HG03064 (cell line): ENCODE measurements at regions not wholly inside any gene's neighbourhood (a gene's known extent, or its start where the extent isn't known, plus 50 kb on each side); places are given as distances from the start of the nearest gene placed in this dataset.

ENCODE experiments used
- ATAC-seq: cut with Tn5 transposase; IDR thresholded peaks from one replicate; pipeline ENCODE4 v1.9.1; 2021; ENCODE audit warnings: low read depth; ENCODE audit not compliant: unreplicated experiment

DNA sequence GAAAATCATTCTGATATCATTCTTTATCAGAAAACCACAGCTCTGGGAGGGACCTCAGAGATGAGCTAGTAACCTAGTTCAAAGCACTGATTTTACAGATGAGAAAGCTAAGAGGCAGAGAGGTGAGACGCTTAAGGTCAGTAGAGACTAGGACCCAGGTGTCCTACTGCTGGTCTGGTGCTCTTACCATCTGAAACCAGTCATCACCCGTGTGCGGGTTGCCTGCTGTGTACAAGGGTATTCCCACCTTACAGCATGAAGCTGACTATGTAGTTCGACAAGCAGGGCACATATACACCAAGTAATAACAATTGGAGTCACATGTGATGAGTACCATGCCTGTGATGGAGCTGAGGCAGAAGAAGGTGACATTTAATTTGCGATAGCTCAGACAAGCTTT is 133.7 kb downstream of the ADAMTS15 start:
- no peak for ATAC-seq

DNA sequence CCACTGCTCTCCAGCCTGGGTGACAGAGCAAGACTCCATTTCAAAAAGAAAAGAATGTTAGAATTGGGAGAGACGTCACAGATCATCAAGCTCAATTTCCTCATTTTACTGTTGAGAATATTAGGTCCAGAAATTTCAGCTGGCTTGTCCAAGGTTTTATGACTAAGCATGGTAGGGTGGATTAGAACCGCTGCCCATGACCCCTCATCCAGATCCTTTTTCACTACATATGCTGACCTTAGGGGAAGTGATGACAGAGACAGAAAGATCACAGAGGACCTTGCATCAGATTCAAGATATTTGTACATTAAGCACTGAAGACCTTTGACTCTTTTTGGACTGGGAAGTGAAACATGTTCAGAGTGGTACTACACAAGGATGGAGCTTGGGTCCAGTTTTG is 134.5 kb downstream of the ADAMTS15 start:
- no peak for ATAC-seq

DNA sequence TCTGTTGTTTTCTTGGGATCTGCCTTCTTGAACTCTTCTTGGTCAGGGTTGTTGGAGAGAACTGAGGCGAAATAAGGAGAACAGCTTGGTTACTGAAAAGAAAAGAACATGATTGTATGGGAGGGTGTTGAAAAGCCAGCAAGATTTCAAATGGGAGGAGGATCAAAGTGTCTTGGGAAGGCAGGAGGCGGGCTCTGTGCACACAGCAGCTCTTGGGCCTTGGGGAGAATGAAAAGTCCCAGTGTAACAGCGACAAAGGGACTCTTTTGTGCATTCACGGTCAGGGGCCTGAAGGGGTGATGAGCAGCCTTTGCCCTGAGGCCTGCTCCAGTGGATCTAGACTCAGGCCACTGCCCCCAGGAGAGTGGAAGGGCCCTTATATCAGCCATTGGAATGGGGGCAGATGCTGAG is 135.4 kb downstream of the ADAMTS15 start:
- no peak for ATAC-seq

DNA sequence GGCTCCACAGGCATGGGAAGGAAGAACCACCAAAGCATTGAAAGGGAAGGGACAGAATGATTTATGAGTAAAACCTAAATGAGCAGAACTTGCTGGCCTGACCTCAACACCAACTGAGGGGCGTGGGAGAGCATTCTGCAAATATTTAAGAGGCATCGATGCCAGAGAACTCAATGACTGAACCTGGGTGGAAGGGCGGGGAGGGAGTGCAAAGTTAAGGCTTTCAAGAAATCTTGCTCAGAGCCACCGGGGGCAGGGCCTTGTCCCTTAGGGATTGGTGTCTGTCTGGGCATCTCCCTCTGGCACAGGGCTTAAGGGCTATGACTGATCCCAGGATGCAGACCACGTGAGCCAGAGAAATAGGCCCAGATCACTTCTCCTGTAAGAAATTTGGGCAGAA is 137.1 kb downstream of the ADAMTS15 start:
- no peak for ATAC-seq

DNA sequence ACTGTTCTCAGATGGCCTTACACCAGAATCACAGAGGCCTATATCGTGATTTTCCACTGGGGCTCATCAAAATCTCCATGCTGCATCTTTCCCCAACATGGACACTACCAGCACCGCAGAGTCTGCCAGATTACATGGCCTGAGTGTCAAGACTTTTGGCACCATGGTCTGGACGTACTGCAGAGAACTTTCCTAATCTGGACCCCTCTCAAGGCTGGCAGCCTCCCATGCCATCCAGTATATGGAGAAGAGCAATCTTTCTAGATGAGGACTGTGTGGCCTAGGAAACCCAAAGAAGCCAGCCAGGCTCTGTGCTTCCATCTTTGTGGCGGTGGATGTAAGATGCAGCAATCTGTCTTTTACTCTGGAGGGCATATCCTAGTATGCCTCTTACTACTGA is 139.2 kb downstream of the ADAMTS15 start:
- ATAC-seq: no peak

DNA sequence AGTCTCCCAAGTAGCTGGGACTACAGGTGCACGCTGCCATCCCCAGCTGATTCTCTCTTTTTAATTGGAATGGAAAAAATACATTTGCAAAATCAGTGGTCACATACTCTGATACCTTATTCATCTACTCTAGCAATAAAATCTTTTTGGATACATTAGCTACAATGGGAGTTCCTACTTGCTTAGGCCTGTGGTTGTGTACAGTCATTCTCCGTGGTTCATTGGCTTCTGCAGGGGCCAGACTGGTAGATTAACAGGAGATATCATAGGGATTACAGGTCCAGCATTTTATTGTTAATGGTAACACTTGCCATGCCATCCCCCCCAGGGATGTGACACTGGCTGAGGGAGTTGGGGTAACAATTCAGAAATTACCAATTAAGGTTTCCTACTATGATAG is 140.0 kb downstream of the ADAMTS15 start:
- ATAC-seq: no peak

DNA sequence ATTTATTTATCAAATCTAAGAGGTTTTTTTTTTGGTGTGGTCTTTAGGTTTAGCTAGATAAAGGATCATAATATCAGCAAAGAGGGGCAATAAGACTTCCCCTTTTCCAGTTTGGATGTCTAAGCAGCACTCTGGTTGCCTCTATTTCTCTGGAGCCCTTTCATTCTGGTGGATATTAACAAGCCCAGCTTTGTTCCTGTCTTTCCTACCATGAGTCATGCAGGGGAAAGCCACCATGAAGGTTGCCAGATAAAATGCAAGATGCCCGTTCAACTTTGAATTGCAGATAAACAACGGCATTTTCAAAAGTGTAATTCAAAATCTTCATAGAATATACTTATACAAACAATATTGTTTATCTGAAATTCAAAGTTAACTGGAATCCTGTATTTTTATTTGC is 143.6 kb downstream of the ADAMTS15 start:
- no peak for ATAC-seq

DNA sequence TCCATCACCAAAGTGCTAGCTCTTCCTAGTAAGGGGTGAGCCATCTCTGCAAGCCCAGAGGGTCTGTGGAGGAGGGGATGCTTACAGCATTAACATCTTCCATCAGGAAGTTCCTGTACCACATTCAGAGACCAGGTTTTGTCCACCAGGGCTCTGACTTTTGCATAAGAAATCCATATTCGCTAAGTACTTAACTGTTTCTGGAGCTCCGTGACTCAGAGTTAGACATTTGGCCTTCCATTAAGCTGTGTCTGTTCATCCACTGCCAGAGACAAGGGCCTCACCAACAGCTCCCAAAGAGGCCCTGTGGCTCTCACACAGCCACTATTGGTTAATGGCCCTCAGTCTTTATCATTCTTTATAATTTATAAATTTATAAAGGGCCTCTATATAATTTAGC is 144.6 kb downstream of the ADAMTS15 start:
- ATAC-seq: no peak

DNA sequence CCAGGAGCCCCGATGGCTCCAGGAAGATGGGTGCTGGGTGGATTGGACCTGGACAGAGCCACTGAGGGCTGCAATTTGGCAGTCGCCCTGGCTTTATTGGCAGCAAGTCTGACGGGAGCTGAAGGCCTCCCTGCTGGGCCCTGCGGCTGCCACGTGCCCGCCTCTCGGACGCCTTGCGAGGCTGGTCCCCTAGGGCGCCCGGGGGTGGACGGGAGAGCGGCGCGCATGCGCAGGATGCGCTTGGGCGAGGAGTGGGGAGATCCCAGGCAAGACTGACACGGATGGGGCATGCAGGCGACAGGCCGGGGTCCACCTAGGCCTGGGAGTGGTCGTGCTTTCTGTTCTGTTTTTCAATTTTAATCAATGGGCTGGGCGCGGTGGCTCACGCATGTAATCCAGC is 150.0 kb downstream of the ADAMTS15 start:
- ATAC-seq: no peak

DNA sequence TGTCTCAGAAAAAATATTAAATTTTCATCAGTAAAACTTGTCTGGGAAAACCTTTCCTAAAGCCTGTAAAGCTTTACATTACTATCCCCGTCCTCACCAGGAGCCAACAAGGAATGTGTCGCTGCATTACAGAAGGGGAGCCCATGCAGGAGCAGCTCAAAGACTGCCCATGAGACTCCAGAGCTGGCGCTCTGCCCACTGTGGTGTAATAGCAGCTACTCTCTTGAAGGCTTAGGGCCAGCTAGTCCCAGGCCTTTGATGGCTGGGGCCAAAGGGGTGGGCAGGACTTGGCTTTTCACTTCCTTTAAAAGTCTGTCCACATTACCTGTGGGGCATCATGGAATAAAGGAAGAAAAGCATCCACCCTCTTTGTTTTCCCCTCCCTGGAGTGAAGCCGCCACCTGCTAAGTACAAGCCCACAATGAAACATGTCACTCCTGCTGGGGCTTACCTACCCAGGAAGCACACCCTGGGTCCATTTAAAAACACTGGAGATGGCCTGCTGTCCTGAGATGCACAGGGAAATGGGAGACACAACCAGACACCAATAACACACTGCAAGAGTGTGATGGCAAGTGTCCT is 150.7 kb downstream of the ADAMTS15 start:
- no peak for ATAC-seq

DNA sequence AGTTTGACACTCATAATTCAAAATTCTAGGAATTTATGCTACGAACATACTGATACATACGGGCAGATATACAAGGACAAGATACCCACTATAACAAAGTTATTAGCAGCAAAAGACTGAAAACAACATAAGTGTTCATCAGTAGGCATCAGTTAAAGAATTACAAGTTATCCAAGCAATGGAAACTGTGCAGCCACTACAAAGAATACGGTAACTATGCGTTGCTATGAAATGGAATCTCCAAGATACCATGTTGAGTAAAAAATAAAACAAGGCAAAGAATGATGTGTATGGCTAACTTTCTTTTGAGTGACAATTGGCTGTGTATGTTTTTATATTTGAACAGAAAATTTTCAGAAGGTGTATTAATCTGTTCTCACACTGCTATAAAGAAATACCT is 151.7 kb downstream of the ADAMTS15 start:
- ATAC-seq: no peak

DNA sequence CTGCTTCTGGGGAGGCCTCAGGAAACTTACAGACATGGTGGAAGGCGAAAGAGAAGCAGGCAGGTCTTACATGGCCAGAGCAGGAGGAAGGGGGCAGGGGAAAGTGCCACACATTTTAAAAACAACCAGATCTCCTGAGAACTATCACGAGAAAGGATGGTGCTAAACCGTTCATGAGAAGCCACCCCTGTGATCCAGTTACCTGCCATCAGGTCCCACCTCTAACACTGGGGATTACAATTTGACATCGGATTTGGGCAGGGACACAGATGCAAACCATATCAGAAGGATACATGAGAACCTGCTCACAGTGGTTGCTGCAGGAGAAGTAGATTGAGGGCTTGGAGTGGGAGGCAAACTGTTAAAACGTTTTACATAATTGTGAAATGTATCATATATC is 152.2 kb downstream of the ADAMTS15 start:
- no peak for ATAC-seq

DNA sequence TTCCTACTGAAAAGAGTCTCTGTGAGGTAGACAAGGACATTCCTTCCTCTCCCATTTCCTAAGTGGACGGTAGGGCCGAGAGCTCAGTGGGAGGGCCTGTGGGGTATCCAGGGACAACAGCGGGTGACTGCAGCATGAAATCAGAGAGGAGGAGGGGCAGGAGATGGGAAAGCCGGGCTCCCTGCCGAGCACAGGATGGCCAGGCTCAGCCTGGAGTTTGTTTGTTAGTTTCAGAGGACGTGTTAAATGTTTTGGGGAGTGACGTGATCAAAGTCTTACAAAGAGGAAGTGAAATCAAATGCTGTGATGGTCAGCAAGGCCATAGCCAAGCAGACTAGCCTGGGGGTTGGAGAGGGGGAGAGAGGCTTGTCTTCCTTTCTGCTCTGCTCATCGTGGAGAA is 152.7 kb downstream of the ADAMTS15 start:
- no peak for ATAC-seq

DNA sequence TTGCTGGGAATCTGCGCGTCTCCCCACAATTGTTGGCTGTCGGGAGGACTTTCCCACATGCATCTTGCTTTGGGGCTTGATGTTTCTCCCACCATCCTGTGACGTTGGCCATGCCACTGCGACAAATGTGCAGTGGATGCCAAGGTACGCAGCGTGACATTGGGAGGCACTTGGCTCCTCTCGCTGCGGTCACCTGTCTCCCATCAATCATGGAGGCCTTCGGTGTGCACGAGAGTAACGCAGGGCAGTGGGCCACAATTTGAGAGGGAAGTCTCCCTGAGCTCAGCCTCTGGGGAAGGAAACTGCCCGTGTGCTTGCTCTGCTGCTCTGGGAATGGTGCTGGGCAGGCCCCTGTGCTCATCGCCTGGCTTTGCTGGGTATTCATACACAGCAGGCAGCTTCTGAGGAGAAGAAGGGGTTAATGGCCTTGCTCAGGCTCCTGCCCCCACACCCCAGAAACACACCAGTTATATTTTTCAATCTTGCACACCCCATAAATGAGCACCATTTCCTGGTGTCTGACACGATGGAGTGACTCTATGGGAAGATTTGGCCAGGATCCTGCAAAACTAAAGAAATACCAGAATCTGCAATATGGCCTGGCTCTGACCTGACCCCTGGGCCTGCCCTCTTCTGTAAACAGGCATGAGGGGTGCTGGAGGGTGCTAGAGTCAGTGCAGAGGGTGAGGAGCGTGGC is 153.5 kb downstream of the ADAMTS15 start:
- ATAC-seq: no peak

DNA sequence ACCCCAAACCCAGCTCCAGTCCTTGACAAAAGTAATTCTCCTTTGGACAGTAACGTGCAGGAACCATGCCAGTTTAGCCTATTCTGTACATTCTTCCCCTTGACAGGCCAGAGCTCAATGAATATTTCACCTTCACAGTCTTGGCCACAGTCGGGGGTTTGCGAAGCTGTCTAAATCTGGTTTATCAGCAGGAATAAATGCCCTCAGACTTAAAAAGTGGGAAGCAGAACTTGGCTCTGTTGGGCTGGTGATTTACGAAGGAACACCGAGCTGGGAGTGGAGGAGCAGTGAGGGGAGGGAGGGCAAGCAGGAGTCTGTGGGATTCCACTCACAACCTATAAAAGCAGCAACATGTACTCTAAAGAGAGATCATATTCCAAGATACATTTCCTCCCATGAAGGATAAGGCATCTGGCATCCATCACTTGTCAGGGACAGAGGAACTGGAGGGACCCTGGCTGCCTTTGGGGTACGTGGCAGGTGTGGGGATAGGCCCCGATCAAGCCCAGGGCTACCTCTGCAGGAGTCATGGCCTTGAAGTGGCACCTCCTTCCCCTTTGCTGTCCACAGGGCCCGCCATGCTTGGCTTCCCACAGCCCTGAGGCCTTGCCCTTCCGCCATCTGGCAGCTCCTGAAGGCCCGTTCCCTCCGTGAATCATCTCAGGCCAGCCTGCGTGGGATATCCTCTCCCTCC is 154.3 kb downstream of the ADAMTS15 start:
- ATAC-seq: no peak

DNA sequence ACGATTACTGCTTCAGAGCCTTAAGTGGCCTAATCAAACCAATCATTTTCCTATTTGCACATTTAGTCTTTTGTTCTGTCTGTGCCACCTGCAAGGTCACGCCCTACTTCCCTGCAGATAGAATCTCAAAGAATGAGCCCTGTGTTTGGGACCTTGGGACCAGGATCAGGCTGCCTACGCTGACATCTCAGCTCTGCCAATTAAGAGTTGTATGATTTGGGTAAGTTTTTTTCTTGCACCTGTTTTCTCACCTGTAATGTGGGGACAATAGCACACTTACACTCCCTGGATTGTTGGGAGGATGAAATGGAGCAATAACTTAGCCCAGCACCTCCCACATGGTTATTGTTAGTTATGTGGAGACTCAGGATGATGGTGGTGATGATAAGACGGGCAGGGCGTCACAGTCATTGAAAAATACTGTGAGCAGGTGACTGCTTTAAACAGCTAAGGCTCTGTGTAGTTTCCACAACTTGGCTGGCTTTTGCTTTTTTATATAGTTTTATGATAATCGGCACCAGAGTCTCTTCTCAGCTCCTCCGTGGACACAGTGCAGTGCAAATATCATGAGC is 155.0 kb downstream of the ADAMTS15 start:
- no peak for ATAC-seq

DNA sequence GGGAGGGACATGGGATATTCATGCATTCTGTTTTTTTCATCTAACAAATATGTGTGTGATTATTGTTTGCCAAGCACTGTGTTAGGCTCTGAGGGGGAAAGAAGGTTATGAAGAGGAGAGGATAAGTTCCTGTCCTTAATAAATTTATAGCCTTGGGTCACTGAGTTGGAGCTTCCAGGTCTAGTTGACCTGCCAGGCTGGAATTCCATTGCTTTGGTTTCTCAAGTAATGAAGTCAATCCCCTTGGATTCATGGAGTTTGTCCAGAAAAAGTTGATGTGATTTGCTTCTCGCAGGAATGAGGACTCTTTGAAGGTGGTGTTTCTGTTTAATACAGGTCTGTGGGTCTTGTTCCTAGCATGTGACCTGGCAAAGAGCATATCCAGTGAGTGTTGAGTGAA is 156.2 kb downstream of the ADAMTS15 start:
- ATAC-seq: no peak

DNA sequence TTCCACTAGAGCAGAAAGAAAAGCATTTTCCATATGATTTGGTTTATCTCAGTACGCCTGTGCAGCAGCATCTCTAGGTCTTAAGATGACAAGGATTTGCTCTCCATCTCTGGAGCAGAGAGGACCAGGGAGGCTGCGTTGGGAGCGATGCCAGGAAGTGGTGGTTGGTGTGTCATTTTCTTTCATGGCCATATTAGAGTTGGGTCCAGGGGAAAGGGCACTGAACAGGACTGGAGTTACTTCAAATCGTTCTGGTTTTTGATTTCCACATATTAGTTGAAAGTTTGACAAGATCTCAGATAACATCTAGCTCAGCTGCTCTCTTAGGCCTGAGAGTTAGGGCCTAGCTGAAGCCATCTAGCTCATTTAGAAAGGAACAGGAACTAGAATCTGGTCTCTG is 157.7 kb downstream of the ADAMTS15 start:
- ATAC-seq: no peak

DNA sequence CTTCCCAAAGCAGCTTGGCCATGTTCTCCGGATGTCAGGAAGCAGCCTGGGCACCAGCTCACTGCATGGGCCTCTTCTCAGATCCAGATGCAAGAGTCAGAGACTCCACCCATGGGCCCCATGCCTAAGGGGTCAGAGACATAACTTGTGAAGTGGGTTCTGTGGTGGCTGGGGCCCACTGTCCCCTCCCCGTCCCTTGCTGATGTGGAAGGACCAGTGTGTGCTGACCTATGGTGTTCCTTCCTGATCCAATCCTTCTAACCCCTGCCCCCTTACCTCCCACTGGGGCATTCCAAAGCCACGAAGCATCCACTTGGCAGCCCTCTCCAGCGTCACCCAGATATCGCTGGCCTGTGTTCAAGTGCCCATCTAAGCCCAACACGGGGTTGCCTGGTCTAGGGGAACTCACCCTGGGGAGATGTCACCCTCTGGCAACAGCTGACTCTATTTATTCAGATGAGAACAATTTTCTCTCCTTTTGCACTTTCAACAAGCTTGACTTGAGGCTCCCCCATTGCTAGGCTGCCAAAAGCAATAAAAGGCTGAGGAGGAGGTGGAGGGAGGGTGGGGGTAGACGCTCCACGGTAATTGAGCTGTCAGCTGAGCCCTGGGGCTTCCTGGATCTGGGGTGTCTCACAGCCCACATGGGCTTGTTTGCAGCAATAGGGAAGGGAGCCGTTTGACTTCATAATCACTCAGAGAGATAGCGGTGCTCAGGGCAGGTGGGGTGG is 158.5 kb downstream of the ADAMTS15 start:
- no peak for ATAC-seq

DNA sequence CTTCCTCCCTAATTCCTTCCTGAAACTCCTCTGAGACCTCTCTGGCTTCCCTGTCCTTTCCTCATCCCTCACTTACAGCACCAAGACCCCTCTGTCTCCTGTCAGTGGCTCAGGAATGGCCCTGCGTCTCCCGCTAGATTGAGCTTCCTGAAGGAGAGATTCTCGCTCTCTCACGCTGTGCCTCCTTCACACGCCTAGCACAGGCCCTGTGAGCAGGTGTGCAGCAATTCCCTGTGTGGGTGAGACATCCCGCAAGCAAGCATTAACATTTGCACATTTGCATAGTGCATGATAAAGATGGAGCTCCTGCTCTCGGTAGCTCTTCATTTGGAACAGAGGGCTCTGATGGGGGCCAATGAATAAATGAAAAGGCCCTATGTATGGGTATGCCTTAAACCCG is 159.8 kb downstream of the ADAMTS15 start:
- no peak for ATAC-seq
